ENCODE measurements at regions not wholly inside any gene's neighbourhood (a gene's known extent, or its start where the extent isn't known, plus 50 kb on each side); places are given as distances from the start of the nearest gene placed in this dataset.
"Not testable (repeated sequence)": the region's sequence is repeated elsewhere in the genome, so short reads cannot be mapped to it uniquely, and the experiment has no call there.

DNA sequence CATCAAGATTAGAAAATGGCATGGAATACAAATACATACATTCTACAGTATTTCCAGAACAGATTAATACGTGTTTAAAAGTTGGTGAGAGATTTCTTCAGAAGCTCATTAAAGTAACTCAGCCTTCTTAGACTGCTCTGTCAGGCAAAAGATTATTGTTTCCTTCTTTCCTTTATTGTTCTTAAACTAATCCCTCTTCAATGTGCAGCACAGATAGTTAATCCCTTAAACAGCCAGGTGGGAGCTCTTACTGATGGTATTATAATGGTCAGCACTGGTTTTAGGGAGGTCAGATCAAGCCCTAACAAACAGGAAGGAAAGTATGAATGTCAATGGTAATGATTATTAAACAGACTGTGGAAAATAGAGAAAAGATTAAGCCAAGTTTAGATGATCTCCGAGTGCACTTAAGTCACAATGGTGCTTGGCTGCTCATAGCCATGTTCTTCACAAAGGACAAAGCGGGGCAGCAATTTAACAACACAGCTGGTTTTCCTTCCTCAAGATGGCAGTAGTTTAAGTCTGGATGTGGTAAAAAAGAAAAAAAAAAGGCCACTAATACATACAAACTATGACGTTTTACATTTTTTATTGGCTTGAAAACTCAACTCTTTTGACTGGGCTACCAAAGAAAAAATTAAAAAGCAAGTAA lies 992.6 kb downstream of the PCDH9 start:
- no peak for ATAC-seq
- no peak for TF ChIP-seq ZFP3 (CRISPR knock-in tag; IDR thresholded peaks at IDR 0.05)
- TF ChIP-seq TOX (CRISPR knock-in tag; IDR thresholded peaks at IDR 0.05; ENCODE audit: borderline replicate concordance): no peak
- no peak for TF ChIP-seq CSRNP3 (CRISPR knock-in tag; IDR thresholded peaks at IDR 0.05)

GRCh38 chr13:66234159-66234558 lies 996.0 kb downstream of the PCDH9 start:
- TF ChIP-seq TSHZ2 (CRISPR knock-in tag; IDR thresholded peaks at IDR 0.05) (no peak), OSR1 (CRISPR knock-in tag; IDR thresholded peaks at IDR 0.05) (no peak), ZFP30 (CRISPR knock-in tag; IDR thresholded peaks at IDR 0.05) (no peak), PATZ1 (CRISPR knock-in tag; IDR thresholded peaks at IDR 0.05; ENCODE audit: borderline replicate concordance) (no peak), SNAI2 (CRISPR knock-in tag; IDR thresholded peaks at IDR 0.05) (no peak)
- no peak for ATAC-seq

GRCh38 chr13:66231958-66232357 lies 998.2 kb downstream of the PCDH9 start:
- not testable (repeated sequence) for ATAC-seq

DNA sequence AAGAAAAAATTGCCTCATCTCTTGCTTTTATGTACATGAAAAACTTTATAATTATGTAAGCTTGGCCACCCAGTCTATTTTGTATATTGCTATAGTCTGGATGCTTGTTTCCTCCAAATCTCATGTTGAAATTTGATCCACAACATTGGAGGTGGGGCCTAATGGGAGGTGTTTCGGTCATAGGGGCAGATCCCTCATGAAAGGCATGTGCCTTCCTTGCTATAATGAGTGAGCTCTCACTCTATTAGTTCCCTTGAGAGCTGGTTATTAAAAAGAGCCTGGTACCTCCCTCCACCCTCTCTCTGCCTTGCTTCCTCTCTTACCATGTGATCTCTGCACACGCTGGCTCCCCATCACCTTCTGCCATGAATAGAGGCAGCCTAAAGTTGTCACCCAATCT lies 1005.1 kb downstream of the PCDH9 start:
- TF ChIP-seq CSDC2 (CRISPR knock-in tag; IDR thresholded peaks at IDR 0.05) (no peak), TCF4 (CRISPR knock-in tag; IDR thresholded peaks at IDR 0.05; ENCODE audit: borderline replicate concordance) (no peak)
- no peak for ATAC-seq

DNA sequence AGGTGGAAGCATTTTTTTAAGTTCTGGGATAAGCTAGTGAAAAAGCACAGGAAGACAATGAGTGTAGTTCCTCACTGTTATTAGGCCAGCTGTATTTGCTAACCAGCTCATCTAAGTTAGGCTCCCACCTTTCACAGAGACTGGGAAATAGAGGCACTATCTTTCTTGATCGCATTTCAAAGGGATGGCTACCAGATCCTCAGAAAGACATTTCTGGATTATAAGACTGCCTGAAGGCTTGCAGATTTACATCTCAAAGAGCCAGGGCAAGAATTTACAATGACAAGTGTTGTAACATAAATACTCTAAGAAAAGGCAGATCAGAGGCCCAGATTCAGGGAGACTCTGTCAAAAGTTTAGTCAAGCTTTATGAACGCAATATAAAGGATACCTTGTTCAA lies 1005.5 kb downstream of the PCDH9 start:
- no peak for ATAC-seq
- TF ChIP-seq ZNF565 (CRISPR knock-in tag; conservative IDR thresholded peaks at IDR 0.05; ENCODE audit: low read depth) (no peak), TSHZ2 (CRISPR knock-in tag; IDR thresholded peaks at IDR 0.05) (no peak), ZFP3 (CRISPR knock-in tag; IDR thresholded peaks at IDR 0.05) (no peak), BACH2 (CRISPR knock-in tag; IDR thresholded peaks at IDR 0.05; ENCODE audit: borderline replicate concordance) (no peak), CREB5 (CRISPR knock-in tag; IDR thresholded peaks at IDR 0.05; ENCODE audit: low read depth) (no peak), RARB (CRISPR knock-in tag; IDR thresholded peaks at IDR 0.05) (no peak), TCF4 (CRISPR knock-in tag; IDR thresholded peaks at IDR 0.05; ENCODE audit: borderline replicate concordance) (no peak), OSR1 (CRISPR knock-in tag; IDR thresholded peaks at IDR 0.05) (no peak), GLIS3 (CRISPR knock-in tag; IDR thresholded peaks at IDR 0.05) (no peak), TOX (CRISPR knock-in tag; IDR thresholded peaks at IDR 0.05; ENCODE audit: borderline replicate concordance) (no peak), CSDC2 (CRISPR knock-in tag; IDR thresholded peaks at IDR 0.05) (no peak), POU6F1 (CRISPR knock-in tag; IDR thresholded peaks at IDR 0.05; ENCODE audit: borderline replicate concordance, low read depth) (no peak), CSRNP3 (CRISPR knock-in tag; IDR thresholded peaks at IDR 0.05) (no peak), ZC3H10 (CRISPR knock-in tag; IDR thresholded peaks at IDR 0.05) (no peak)
